DND-41 (cell line): ENCODE measurements at regions not wholly inside any gene's neighbourhood (a gene's known extent, or its start where the extent isn't known, plus 50 kb on each side); places are given as distances from the start of the nearest gene placed in this dataset.

Experiments
- EZH2 ChIP-seq: IDR thresholded peaks from 3 replicates; pipeline ENCODE4 v1.6.1; 2012; ENCODE audit warnings: borderline replicate concordance, low read depth, mild to moderate bottlenecking, moderate library complexity, low read length, inconsistent platforms; ENCODE audit not compliant: severe bottlenecking
- TF ChIP-seq, protein P1 (sequence below): IDR thresholded peaks from 2 replicates; pipeline ENCODE4 v1.5.1; 2012; ENCODE audit warnings: borderline replicate concordance, low read length, moderate library complexity, mild to moderate bottlenecking; ENCODE audit not compliant: poor library complexity, severe bottlenecking; ENCODE audit errors: extremely low read depth

DNA sequence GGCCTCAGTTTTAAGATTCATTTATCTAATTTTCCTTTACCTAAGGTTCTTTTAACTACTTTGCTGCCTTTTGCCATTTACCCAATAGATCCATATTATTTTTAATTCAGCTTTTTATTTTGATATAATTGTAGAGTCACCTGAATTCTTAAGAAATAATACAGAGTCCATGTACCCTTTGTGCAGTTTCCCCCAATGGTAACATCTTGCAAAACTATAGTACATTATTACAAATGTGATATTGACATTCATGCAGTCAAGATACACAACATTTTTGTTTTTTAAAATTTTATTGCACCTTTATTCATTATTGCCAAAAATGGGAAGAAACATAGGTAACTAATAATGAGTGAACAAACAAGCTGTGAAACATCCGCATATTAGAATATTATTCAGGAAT, 208.7 kb upstream of the WDFY3 start:
- TF ChIP-seq, protein P1, sequence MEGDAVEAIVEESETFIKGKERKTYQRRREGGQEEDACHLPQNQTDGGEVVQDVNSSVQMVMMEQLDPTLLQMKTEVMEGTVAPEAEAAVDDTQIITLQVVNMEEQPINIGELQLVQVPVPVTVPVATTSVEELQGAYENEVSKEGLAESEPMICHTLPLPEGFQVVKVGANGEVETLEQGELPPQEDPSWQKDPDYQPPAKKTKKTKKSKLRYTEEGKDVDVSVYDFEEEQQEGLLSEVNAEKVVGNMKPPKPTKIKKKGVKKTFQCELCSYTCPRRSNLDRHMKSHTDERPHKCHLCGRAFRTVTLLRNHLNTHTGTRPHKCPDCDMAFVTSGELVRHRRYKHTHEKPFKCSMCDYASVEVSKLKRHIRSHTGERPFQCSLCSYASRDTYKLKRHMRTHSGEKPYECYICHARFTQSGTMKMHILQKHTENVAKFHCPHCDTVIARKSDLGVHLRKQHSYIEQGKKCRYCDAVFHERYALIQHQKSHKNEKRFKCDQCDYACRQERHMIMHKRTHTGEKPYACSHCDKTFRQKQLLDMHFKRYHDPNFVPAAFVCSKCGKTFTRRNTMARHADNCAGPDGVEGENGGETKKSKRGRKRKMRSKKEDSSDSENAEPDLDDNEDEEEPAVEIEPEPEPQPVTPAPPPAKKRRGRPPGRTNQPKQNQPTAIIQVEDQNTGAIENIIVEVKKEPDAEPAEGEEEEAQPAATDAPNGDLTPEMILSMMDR, result no peak
- TF ChIP-seq EZH2, result no peak
